Astrocyte (in vitro differentiated cells and primary cell): ENCODE measurements at regions not wholly inside any gene's neighbourhood (a gene's known extent, or its start where the extent isn't known, plus 50 kb on each side); places are given as distances from the start of the nearest gene placed in this dataset.

Experiments used
- CTCF ChIP-seq: IDR thresholded peaks from 2 replicates; pipeline ENCODE4 v1.5.1; 2011; ENCODE audit warnings: low read depth, mild to moderate bottlenecking, inconsistent platforms, low read length, moderate library complexity; ENCODE audit not compliant: insufficient read depth
- EZH2 ChIP-seq: IDR thresholded peaks from 2 replicates; pipeline ENCODE4 v1.6.1; 2012; ENCODE audit warnings: mild to moderate bottlenecking, low read length, inconsistent platforms; ENCODE audit not compliant: insufficient read depth

- no peak for TF ChIP-seq CTCF
- no peak for TF ChIP-seq EZH2
Measured at GRCh38 chr18:60267391-60268058, 105.0 kb downstream of the MC4R start.
